HG03103 (cell line): ENCODE measurements at regions not wholly inside any gene's neighbourhood (a gene's known extent, or its start where the extent isn't known, plus 50 kb on each side); places are given as distances from the start of the nearest gene placed in this dataset.

Experiments used
- ATAC-seq: cut with Tn5 transposase; IDR thresholded peaks from one replicate; pipeline ENCODE4 v1.9.1; 2021; ENCODE audit warnings: low read depth; ENCODE audit not compliant: unreplicated experiment

GRCh38 chr7:130941322-130942210, 207.6 kb upstream of the KLF14 start:
- no peak for ATAC-seq

DNA sequence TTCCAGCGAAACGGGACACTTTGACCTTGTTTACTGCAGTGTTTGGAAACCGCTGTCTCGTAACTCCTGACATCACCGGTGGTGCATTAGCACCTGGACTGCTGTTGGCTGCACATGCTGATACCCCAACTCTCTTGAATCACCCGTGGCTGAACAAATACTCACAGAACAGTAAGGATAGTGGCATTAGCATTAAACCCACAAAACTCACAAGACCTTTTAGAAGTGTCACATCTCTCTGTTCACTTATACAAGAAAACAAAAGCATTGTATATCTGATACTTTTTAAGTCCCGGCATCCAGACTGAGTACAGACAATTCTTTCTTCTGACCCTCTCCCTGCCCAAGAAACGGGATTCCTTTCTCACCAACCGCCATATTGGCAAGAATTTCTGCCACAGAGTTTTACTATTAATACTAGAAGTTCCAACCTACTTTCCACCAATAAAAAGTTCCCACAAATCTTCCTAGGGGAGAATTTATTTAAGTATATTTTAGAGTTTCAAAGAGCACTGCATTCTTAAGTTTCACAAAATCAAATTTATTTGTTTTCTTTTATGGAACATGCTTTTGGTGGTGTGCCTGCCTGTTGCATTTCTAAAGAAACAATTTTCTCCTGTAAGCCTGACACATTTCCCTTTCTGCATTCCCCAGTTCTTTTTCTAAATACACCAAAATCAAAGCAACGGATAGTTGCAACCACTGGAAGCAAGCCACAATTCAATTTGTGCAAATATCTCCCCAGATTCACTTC, 208.4 kb upstream of the KLF14 start:
- ATAC-seq: no peak

DNA sequence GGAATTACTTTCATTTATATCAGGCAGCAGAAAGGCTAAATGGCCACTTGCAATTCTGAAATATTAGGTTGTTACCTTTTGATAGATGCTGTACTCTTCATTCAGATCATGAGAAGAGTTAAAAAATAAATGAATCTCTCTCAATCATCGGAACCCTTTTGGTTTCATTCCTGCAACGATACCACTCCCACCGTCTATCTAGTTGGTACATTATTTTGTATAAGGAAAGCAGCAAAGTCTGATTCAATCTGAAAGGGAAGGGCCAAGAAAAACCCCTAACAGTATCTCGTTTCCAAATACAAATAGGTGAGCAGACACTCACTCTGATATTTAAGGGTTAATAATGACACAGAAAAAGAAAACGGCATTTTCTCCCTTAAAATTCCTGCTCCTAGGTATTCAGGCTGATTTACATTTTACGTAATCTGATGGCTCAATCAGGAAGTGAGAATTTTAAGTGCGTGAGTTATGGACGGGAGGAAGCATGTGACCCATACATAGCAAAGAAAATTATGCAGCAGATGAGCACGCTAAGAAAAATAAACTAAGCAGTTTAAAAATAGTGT, 209.4 kb upstream of the KLF14 start:
- no peak for ATAC-seq

DNA sequence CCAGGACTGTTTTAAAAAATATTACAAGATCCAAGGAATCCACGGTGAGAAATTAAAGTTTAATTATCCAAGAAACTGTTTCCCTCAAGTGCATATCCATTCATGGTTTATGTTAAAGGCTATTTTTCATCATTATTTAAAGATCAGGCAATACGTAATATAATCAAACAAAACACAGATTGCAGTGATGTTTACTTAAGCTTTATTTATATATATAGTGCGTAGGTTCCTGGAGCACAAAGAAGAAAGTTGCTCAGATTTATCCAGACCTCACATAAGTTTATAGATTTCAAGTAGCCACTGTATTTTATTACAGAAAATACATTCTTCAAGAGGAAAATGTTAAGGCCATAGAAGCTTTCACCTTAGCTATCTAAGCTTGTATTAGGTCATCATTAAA, 210.0 kb upstream of the KLF14 start:
- no peak for ATAC-seq

- ATAC-seq: no peak
Observed at GRCh38 chr7:130944997-130945396, 211.0 kb upstream of the KLF14 start.

DNA sequence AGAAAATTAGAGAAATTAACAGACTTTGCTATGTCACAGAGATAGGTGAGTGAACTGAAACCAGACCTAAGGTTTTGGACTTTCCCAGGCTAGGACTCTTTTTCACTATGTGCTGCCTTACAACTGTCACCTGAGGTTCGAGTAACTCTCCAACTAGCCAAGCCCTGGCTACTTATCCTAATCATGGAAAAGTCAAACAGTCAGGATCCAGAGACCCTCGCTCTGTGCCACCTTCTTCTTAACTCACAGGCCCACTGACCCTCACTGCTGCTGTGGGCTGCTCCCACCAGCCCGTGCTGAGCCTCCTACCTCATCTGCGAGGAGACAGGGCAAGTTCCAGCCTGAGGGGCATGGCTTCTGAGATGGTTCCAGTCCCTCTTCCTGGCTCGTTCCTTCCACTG, 211.4 kb upstream of the KLF14 start:
- ATAC-seq: no peak

DNA sequence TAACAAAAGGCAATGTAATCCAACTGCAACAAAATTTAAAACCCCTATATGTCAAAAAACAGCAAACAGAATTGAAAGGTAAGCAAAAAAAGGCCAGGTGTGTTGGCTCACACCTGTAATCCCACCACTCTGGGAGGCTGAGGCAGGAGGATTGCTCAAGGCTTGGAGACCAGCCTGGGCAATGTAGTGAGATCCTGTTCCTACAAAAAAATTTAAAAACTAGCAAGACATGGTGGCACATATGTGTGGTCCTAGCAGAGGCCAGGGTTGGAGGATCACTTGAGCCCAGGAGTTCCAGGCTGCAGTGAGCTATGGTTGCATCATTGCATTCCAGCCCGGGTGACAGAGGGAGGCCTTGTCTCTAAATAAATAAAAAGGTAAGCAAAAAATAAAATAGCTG, 212.1 kb upstream of the KLF14 start:
- no peak for ATAC-seq

DNA sequence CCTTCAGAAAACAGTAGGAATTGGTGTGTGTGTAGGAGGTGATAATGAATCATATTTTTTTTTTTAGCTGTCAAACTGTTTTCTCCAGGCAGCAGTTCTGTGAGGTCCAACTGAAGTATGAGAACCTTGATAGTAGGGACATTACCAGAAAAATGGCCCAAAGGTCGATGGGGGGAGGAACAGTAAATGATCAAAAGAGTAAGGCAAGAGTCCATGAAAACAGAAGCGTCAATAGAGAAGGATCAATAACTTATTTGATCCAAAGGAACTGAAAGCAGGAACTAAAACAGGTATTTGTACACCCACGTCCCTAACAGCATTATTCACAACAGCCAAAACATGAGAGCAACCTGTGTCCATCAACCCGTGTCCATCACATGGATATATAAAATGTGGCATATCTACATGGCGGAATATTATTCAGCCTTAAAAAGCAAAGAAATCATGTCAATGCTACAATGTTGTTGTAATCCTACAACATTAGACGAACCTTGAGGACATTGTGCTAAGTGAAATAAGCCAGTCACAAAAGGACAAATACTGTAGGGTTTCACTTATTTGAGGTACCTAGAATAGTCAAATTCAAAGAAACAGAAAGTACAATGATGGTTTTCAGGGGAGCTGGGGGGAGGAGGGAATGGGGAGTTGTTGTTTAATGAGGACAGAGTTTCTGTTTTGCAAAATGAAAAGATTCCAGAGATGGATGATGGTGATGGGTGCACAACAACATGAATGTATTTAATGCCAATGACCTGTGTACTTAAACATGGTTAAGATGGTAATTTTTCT, 214.0 kb upstream of the KLF14 start:
- ATAC-seq: no peak

GRCh38 chr7:130948822-130949221, 214.8 kb upstream of the KLF14 start:
- ATAC-seq: no peak

DNA sequence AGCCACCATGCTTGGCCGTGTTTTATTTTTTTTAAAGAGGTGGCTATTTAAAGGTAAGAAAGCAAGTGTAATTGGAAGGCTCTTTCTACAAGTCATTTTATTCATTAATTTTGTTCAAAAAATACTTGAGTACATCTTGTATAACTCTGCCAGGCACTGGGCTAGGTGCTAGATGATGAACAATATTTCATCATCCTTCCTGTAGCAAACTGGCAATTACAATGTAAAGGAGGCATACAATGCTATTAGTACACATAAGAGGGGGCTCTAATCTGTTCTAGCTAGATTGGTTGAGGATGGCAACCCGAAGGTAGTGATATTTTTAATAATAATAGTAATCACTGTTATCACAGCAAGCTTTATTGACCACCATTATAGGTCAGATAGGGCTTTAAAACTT, 215.5 kb upstream of the KLF14 start:
- no peak for ATAC-seq

- ATAC-seq: no peak
Observed at GRCh38 chr7:130950054-130950453, 216.0 kb upstream of the KLF14 start.

- ATAC-seq: no peak
Observed at GRCh38 chr7:130950741-130951140, 216.7 kb upstream of the KLF14 start.

- no peak for ATAC-seq
Observed at GRCh38 chr7:130951303-130951975, 217.4 kb upstream of the KLF14 start.

DNA sequence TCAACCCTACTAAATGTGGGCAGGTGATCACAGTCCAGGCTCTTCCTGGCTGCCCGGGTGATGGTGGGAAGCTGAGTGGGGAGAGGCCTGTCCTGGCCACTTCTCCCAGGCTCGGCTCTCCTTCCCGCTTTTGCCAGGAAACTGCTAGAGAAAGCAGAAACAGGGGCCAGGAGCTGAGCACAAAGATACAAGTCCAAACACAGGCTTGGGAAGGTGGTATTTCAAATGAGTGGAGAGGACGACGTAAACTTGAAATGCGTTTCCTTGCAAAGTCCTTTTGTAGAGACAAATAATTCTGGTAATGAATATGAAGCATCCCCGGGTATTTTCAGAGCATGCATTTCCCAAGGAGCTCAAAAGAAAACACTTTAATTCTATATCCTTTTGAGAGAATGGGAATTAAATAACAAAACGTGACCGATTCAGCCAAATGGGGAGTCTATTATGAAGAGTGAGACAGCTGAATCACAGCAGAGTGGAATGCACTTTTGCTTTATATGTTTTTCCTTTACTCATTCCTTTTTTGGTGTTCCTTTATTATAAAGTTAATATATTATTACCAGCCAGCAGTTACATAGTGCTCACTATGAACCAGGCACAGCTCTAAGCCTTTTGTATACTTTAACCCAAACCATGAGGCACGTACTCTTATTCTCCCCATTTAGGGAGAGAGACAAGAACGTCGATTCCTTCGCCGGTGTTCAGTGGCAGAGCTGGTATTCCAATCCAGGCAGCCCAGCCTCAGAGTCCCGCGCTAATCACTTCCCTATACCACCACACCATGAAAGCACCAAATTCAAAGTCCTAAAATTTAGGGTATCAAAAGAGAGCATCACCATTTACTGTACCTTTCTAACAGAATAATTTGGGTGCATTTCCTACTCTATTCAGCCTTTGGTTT, 218.2 kb upstream of the KLF14 start:
- no peak for ATAC-seq

DNA sequence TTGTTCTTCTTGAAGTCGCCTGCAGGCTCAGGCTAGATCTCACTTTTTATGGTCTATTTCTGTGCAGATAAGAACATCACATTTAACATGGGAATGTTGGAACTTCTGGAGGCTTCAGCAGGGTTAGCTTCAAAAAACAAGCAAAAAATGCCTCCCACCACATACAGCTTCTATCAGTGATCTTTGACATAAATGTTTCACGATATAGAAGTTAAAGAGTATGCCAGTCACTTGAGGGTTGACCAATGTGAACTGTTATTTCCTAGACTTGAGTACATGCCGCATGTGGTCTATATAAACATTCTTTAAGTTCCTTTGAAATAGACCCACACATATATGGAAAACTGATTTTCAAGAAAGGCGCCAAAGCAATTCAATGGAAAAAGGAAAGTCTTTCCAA, 219.2 kb upstream of the KLF14 start:
- ATAC-seq: no peak

DNA sequence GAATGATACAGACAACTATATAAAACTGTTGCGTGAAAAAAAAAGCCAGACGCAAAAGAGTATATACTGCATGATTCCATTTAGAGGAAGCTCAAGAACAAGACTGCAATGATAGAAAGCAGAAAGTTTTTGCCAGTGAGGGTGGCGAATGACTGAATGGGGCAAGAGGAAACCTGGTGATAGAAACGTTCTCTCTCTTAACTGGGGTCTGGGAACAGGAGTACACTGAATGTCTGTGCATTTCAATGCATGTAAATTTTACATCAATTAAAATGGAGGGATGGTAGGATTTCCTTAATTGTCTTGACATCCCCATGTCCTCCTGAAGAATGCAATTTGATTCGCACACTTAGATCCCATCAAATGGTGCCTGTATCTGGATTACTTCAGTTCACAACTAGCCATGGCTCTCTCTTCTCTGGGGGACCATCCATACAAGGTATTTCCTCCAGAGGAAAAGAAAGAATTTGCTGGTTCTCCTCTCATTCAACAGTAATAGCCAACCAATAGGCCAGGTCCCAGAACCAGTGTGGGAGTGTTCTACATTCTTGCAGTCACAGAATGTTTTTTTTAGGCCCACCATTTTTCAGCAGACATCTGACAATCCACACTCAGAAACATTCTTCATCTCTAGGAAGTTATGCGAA, 221.0 kb upstream of the KLF14 start:
- no peak for ATAC-seq

DNA sequence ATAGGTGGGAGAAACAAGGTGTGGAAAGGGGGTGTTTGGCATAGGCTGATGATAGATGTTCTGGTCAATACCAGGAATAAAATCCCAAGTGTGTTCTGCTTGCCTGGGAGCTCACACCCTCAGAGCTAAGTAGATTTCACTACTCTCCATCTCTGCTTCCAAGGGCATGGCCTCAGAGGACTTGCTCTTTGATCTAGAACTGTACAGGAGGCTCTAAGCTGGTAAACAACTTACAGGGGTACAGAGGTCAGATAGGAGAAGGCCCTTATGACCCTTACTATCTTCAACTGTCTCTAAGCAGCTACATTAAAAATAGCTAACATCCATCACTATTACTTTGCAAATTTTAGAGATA, 221.5 kb upstream of the KLF14 start:
- ATAC-seq: no peak

DNA sequence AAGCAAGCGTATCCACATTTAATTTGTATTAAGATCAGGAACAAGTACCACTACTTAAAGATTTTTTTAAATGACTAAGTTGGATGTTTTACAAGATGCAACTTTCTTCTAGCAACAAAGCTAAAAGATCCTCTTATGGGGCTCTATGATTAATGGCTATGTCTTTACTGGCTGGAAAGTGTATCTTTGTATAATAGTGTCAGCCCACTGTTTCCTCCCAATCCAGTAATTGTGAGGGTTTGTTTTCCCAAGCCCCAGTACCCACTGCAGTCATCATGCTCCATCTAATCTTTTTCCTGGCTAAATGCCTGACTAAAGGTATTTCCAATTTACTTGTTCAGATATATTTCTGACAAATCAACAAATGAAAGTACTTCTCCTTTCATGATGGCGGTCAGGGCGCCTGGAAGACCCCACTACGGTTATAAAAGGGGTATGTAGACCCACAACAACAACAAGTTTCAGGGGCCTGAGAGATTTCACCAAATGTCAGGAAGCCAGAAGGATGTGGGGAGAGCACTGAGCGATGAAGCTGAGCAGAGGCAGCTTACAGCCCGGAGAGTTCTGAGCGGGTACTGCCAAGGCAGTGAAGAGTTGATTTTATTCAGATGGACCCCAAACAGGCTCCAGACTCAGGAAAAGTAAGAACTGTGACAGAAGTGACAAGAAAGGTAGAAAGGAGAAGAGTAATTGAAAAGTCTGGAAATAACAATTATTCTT, 222.6 kb upstream of the KLF14 start:
- ATAC-seq: no peak
